CD14-positive monocyte (primary cell): ENCODE measurements at regions not wholly inside any gene's neighbourhood (a gene's known extent, or its start where the extent isn't known, plus 50 kb on each side); places are given as distances from the start of the nearest gene placed in this dataset.

ENCODE experiments used
- DNase-seq, 3 donors: peaks; one replicate each; pipeline ENCODE4 v3.0.0-alpha.2; 2011 to 2022
- H2AFZ ChIP-seq: 2 replicates; pipeline ENCODE4 v1.6.0; 2012; ENCODE audit warnings: mild to moderate bottlenecking, low read depth, low read length, inconsistent platforms; ENCODE audit not compliant: insufficient read depth, poor library complexity, severe bottlenecking
- H3K27ac ChIP-seq, 2 donors: 1 replicate in 1 of 2; 2 replicates in 1 of 2; pipeline ENCODE4 v1.5.1; 2012 to 2013; ENCODE audit warnings: low read length in 2 of 2, control low read depth in 1 of 2, inconsistent platforms in 1 of 2, low read depth in 1 of 2, mild to moderate bottlenecking in 1 of 2
- H3K27me3 ChIP-seq, 2 donors: one replicate each; pipeline versions ENCODE4 v1.6.0 to v1.6.1; 2011 to 2013; ENCODE audit warnings: low read length in 2 of 2; ENCODE audit not compliant: control insufficient read depth in 2 of 2, insufficient read depth in 2 of 2
- H3K36me3 ChIP-seq, 2 donors: replicated peaks in 1 of 2; 1 replicate in 1 of 2; 2 replicates in 1 of 2; pipeline versions ENCODE4 v1.5.1 to v1.6.1; 2012 to 2013; ENCODE audit warnings: low read length in 2 of 2, control low read depth in 1 of 2, inconsistent platforms in 1 of 2, mild to moderate bottlenecking in 1 of 2; ENCODE audit not compliant: insufficient read depth in 2 of 2, control insufficient read depth in 1 of 2
- H3K4me1 ChIP-seq, 2 donors: 1 replicate in 1 of 2; 2 replicates in 1 of 2; pipeline versions ENCODE4 v1.5.1 to v1.6.1; 2012 to 2013; ENCODE audit warnings: low read length in 2 of 2, control low read depth in 1 of 2, inconsistent platforms in 1 of 2, mild to moderate bottlenecking in 1 of 2, moderate library complexity in 1 of 2; ENCODE audit not compliant: insufficient read depth in 2 of 2, control insufficient read depth in 1 of 2
- H3K4me2 ChIP-seq: replicated peaks from 2 replicates; pipeline ENCODE3; 2012; ENCODE audit warnings: low read length, moderate library complexity, mild to moderate bottlenecking; ENCODE audit not compliant: poor library complexity, severe bottlenecking; ENCODE audit errors: extremely low read depth
- H3K4me3 ChIP-seq, 3 experiments: fragments of 200-600 bp in 1 of 3; sonication (generic) in 1 of 3; replicated peaks in 1 of 3; 1 replicate in 2 of 3; 2 replicates in 1 of 3; pipeline ENCODE4 v1.5.1; 2011 to 2013; ENCODE audit warnings: low read length in 3 of 3, mild to moderate bottlenecking in 3 of 3, control low read depth in 2 of 3, low read depth in 2 of 3, inconsistent platforms in 1 of 3, moderate library complexity in 1 of 3
- H3K79me2 ChIP-seq: 2 replicates; pipeline ENCODE4 v1.6.0; 2012; ENCODE audit warnings: mild to moderate bottlenecking, control low read depth, inconsistent platforms, low read length, moderate library complexity; ENCODE audit not compliant: insufficient read depth
- H3K9ac ChIP-seq: 2 replicates; pipeline ENCODE4 v1.6.0; 2017; ENCODE audit warnings: low read length, mild to moderate bottlenecking; ENCODE audit not compliant: insufficient read depth, poor library complexity, severe bottlenecking
- H3K9me3 ChIP-seq, 2 donors: replicated peaks in 1 of 2; 1 replicate in 1 of 2; 2 replicates in 1 of 2; pipeline versions ENCODE4 v1.5.1 to v1.6.1; 2012 to 2013; ENCODE audit warnings: low read length in 2 of 2, control low read depth in 1 of 2; ENCODE audit not compliant: control insufficient read depth in 1 of 2, insufficient read depth in 1 of 2
- H4K20me1 ChIP-seq: 2 replicates; pipeline ENCODE4 v1.6.0; 2012; ENCODE audit warnings: mild to moderate bottlenecking, low read length, control low read depth, moderate library complexity; ENCODE audit not compliant: insufficient read depth
- H3K27ac Mint-ChIP-seq, 7 donors: one replicate each; pipeline ENCODE4 v1.8.0; 2020; ENCODE audit warnings: mild to moderate bottlenecking in 7 of 7, mixed read lengths in 7 of 7, moderate library complexity in 6 of 7, inconsistent platforms in 2 of 7
- H3K27me3 Mint-ChIP-seq, 3 donors: one replicate each; pipeline ENCODE4 v1.8.0; 2021 to 2022; ENCODE audit warnings: low read depth in 3 of 3, mild to moderate bottlenecking in 3 of 3, mixed read lengths in 3 of 3, moderate library complexity in 3 of 3, inconsistent platforms in 1 of 3
- H3K36me3 Mint-ChIP-seq, 2 donors: one replicate each; pipeline ENCODE4 v1.8.0; 2020; ENCODE audit warnings: mixed read lengths in 2 of 2, inconsistent platforms in 1 of 2, mild to moderate bottlenecking in 1 of 2
- H3K4me1 Mint-ChIP-seq: one replicate; pipeline ENCODE4 v1.8.0; 2020; ENCODE audit warnings: mild to moderate bottlenecking, mixed read lengths
- H3K4me3 Mint-ChIP-seq, 2 donors: one replicate each; pipeline ENCODE4 v1.8.0; 2020; ENCODE audit warnings: mild to moderate bottlenecking in 2 of 2, mixed read lengths in 2 of 2, moderate library complexity in 1 of 2
- H3K9me3 Mint-ChIP-seq, 7 donors: one replicate each; pipeline ENCODE4 v1.8.0; 2020 to 2022; ENCODE audit warnings: mixed read lengths in 7 of 7, mild to moderate bottlenecking in 6 of 7, moderate library complexity in 6 of 7, inconsistent platforms in 2 of 7
- WGBS: methylation state at CpG from one replicate; pipeline ENCODE4 v1.1.5; 2013; ENCODE audit warnings: missing lambda C conversion rate; ENCODE audit not compliant: insufficient coverage; 5-methylcytosine and 5-hydroxymethylcytosine counted together
- intact Hi-C, 2 donors: fragments of 100-400 bp; cut with micrococcal nuclease; formaldehyde crosslinking; loops; one replicate each; pipeline versions ENCODE4 v1.15.0 to v1.15.1; 2023
- TF ChIP-seq, protein P1 (sequence below): fragments of 200-600 bp; IDR thresholded peaks from one replicate; pipeline ENCODE4 v1.8.0; 2022; ENCODE audit warnings: antibody characterized with exemption, mild to moderate bottlenecking

- no peaks in the 10 kb centered on the region for H3K36me3 ChIP-seq
- no peak overlapping the region for H2AFZ ChIP-seq
- no peaks in the 10 kb centered on the region for H3K79me2 ChIP-seq
- no peak overlapping the region for H3K4me3 ChIP-seq
- WGBS: 81% methylated on average over 2 of the region's 3 CpGs
- H3K4me2 ChIP-seq: no peak overlapping the region
- H4K20me1 ChIP-seq: no peaks in the 10 kb centered on the region
- H3K4me1 ChIP-seq: no peaks in the 10 kb centered on the region
- Mint-ChIP-seq H3K4me1 (no peaks in the 10 kb centered on the region), H3K27me3 (peaks cover 0 to 1% (median 1%) of the 10 kb centered on the region in 3 donors), H3K4me3 (no peak overlapping the region), H3K36me3 (no peaks in the 10 kb centered on the region), H3K9me3 (peaks cover 0 to 16% (median 12%) of the 10 kb centered on the region in 7 donors), H3K27ac (no peak overlapping the region)
- H3K27me3 ChIP-seq: no peaks in the 10 kb centered on the region
- DNase-seq: no peak
- no peak overlapping the region for H3K27ac ChIP-seq
- TF ChIP-seq, protein P1, sequence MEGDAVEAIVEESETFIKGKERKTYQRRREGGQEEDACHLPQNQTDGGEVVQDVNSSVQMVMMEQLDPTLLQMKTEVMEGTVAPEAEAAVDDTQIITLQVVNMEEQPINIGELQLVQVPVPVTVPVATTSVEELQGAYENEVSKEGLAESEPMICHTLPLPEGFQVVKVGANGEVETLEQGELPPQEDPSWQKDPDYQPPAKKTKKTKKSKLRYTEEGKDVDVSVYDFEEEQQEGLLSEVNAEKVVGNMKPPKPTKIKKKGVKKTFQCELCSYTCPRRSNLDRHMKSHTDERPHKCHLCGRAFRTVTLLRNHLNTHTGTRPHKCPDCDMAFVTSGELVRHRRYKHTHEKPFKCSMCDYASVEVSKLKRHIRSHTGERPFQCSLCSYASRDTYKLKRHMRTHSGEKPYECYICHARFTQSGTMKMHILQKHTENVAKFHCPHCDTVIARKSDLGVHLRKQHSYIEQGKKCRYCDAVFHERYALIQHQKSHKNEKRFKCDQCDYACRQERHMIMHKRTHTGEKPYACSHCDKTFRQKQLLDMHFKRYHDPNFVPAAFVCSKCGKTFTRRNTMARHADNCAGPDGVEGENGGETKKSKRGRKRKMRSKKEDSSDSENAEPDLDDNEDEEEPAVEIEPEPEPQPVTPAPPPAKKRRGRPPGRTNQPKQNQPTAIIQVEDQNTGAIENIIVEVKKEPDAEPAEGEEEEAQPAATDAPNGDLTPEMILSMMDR: no peak
- intact Hi-C loops: no loop called here
- peaks cover 0 to 12% of the 10 kb centered on the region in 2 donors for H3K9me3 ChIP-seq
- no peak overlapping the region for H3K9ac ChIP-seq
Observed at GRCh38 chr2:164178835-164179465, 442.3 kb downstream of the GRB14 start.

GRCh38 chr2:164164602-164165001, 428.8 kb upstream of the FIGN start:
- no peaks in the 10 kb centered on the region for H3K27me3 ChIP-seq
- H3K4me1 Mint-ChIP-seq: no peaks in the 10 kb centered on the region
- intact Hi-C loops: no loop called here
- H4K20me1 ChIP-seq: no peaks in the 10 kb centered on the region
- H3K9ac ChIP-seq: no peak overlapping the region
- H3K4me3 ChIP-seq: no peak overlapping the region
- no peaks in the 10 kb centered on the region for H3K36me3 ChIP-seq
- H3K9me3 ChIP-seq: peaks cover 0 to 10% of the 10 kb centered on the region in 2 donors
- peaks cover 0 to 6% (median 3%) of the 10 kb centered on the region in 7 donors for H3K9me3 Mint-ChIP-seq
- TF ChIP-seq, protein P1: no peak
- no peak overlapping the region for H3K4me3 Mint-ChIP-seq
- no peak for DNase-seq
- no peaks in the 10 kb centered on the region for H3K4me1 ChIP-seq
- H3K27ac Mint-ChIP-seq: no peak overlapping the region
- H3K79me2 ChIP-seq: no peaks in the 10 kb centered on the region
- no peak overlapping the region for H3K4me2 ChIP-seq
- peaks cover 0 to 2% (median 0%) of the 10 kb centered on the region in 3 donors for H3K27me3 Mint-ChIP-seq
- no CpG with 5 or more reads among the region's 8 CpGs for WGBS
- H3K27ac ChIP-seq: no peak overlapping the region
- no peak overlapping the region for H2AFZ ChIP-seq
- no peaks in the 10 kb centered on the region for H3K36me3 Mint-ChIP-seq
